ENCODE measurements at regions not wholly inside any gene's neighbourhood (a gene's known extent, or its start where the extent isn't known, plus 50 kb on each side); places are given as distances from the start of the nearest gene placed in this dataset.
"Not testable (repeated sequence)": the region's sequence is repeated elsewhere in the genome, so short reads cannot be mapped to it uniquely, and the experiment has no call there.

DNA sequence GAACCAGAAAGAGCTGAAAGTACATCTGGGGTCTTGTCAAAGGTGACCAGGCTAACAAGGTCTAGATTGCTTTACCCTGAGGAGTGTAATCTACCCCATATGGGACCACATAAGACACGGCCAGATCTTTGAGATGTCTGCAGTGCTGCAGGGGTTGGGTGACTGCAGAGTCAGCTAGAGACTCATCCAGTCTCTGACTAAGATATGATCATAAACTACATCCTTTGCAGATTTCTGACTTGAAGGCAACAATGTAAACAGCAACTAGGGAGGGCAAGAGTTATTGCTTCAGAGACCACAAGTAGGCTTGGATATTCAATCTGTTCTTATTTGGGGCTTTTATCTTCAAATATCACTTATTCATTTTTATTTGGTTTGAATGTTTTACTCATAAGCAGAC, 1080.5 kb upstream of the FOXG1 start:
- DNase-seq = no peak
- Histone ChIP-seq H3K27me3 (no peaks in the 10 kb centered on the region), H3K36me3 (no peaks in the 10 kb centered on the region), H3K4me3 (no peak overlapping the region), H3K9me3 (no peaks in the 10 kb centered on the region)

DNA sequence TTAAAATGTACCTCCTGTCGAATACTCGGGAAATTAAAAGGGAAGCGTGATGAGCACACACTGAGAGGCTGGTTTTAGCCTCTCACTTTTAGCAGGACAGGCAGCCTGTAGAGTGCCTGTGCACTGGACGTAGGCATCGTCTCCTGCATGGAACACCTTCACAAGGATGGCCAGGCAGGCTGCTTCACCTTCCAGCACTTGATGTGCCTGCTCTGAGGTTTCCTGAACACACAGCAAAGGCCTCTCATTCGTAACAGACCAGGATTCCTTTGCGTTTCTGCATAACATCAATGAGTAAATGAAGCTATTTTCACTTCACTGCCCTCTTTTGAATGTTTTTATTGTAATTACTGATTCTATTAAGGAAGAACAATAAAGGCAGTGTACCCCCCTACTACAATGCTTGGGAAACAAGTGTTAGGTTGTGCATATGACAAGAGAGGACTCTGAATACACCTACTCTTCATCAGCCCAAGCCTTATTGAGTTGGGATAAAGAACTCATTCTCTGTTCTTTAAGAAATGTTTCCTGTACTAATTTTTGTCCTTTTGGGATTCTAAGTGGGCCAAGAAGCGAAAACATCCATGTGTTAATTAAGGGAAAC, 1077.6 kb upstream of the FOXG1 start:
- DNase-seq = no peak
- Histone ChIP-seq H3K36me3 (no peaks in the 10 kb centered on the region), H3K9me3 (no peaks in the 10 kb centered on the region), H3K27me3 (no peaks in the 10 kb centered on the region), H3K4me3 (no peak overlapping the region)

DNA sequence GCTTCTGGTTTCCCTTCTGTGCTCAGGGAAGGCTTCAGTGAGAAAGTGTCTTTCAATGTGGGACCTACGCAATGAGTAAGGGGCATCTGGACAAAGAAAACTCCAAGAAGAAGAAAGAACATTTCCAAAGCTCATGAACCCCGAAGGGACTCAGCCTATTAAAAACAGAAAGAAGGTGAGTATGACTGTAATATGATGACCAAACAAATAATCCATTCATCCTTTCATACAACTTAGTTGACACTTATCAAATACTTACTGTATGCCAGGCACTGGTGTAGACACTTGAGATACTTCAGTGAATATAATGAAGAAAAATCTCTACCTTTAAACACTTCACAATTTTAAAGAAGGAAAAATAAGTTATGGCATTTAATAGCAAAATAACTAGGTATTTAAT, 1054.2 kb upstream of the FOXG1 start:
- DNase-seq = no peak
- H3K4me3 ChIP-seq = no peak overlapping the region

DNA sequence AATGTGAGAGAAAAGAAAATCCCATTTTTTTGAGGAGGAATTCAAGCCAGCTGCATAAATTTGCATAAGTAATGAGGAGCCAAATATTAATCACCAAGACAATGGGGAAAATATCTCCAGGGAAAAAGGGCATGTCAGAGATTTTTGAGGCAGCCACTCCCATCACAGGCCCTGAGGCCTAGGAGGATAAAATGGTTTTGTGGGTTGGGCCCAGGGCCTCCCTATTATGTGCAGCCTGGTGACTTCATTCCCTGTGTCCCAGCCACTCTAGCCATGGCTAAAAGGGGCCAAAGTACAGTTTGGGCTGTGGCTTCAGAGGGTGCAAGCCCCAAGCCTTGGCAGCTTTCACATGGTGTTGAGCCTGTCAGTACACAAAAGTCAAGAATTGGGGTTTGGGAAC, 1051.0 kb upstream of the FOXG1 start:
- Histone ChIP-seq H3K27me3 (no peaks in the 10 kb centered on the region), H3K4me3 (no peak overlapping the region), H3K36me3 (no peaks in the 10 kb centered on the region), H3K9me3 (no peaks in the 10 kb centered on the region)
- no peak for DNase-seq

More for the DNA sequence above, 1054.2 kb upstream of the FOXG1 start:
- H3K36me3 ChIP-seq = no peaks in the 10 kb centered on the region
- H3K9me3 ChIP-seq = no peaks in the 10 kb centered on the region
- H3K27me3 ChIP-seq = no peaks in the 10 kb centered on the region

DNA sequence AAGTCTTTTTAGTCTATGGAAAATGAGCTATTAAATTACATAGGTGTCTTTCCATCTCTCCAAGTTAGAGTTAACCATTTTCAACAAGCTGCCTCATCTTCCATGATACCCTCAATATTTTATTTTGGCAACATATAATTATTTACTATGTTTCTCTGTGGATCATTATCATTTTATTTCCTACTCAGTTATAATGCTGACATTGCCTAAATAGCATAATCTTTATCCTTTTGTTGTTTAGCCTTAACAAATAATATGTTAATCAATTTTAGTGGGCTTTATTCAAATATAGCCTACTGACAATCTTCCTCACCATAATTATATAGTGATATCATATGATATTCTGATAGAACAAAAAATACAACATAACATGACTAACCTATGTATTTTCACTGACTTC, 1044.8 kb upstream of the FOXG1 start:
- Histone ChIP-seq H3K9me3 (no peaks in the 10 kb centered on the region), H3K4me3 (no peak overlapping the region), H3K27me3 (no peaks in the 10 kb centered on the region), H3K36me3 (no peaks in the 10 kb centered on the region)
- DNase-seq = no peak

DNA sequence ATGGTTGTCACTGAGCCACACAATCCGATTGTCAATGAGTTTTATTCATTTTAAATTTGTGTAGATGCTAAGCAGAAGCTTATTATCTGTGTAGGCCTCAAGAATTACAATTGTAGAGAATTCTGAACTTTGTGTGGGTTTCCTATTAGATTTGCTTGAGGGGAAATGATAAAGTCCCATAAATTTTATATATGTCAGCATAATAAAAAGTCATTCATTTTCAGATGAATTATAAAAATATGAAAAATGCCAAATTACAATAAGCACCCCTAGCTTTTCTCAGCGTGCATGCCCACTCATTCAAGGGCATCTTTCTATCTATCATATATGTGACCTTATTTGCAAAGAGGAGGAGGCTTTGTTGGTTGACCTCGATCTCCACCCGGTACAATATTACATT, 1041.1 kb upstream of the FOXG1 start:
- DNase-seq = no peak
- Histone ChIP-seq H3K27me3 (no peaks in the 10 kb centered on the region), H3K9me3 (no peaks in the 10 kb centered on the region), H3K36me3 (no peaks in the 10 kb centered on the region), H3K4me3 (no peak overlapping the region)

DNA sequence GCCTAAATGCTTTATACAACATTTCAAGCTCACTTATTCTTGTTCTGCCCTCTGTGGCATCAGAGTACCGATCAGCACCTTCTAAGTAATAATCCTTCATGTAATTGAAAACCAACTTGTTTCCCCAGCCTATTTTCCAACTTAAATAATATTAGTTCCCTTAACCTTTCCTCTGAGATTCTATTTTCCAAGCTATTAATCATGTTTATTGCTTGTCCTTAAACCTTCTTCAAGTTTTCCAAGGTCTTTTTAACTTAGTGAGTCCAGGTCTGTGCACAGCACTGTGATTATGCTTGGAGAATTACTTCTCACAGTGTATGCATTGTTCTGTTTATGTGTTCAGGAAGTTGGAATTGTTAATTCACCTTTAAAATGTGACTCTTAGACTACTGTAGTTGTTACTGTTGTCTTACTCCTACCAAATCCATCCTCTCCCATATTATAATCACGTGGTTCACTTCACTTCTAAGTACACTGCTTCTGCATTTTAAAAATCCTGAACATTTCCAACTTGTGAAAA, 1039.3 kb upstream of the FOXG1 start:
- no peak for DNase-seq
- H3K36me3 ChIP-seq = no peaks in the 10 kb centered on the region
- no peaks in the 10 kb centered on the region for H3K27me3 ChIP-seq
- no peak overlapping the region for H3K4me3 ChIP-seq
- no peaks in the 10 kb centered on the region for H3K9me3 ChIP-seq

DNA sequence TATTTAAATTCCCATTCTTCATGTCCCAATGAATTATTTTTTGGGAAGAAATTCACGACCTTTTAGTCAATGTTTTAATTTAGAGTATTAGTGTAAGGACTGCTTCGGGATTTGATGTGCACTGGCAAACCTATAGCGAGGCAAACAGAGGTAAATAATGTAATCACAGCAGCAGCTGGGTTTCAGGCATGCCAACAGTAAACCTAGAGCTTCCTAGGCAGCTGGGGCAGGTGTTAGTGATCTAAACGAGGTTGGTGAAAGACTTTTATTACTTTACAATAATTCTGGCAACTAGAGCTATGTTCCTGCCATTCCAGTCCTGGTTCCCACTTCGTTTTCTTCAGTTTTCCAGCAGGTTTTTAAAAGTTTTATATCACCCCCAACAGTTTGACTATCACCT, 1036.4 kb upstream of the FOXG1 start:
- H3K4me3 ChIP-seq = no peak overlapping the region
- no peaks in the 10 kb centered on the region for H3K36me3 ChIP-seq
- H3K9me3 ChIP-seq = no peaks in the 10 kb centered on the region
- no peak for DNase-seq
- no peaks in the 10 kb centered on the region for H3K27me3 ChIP-seq

DNA sequence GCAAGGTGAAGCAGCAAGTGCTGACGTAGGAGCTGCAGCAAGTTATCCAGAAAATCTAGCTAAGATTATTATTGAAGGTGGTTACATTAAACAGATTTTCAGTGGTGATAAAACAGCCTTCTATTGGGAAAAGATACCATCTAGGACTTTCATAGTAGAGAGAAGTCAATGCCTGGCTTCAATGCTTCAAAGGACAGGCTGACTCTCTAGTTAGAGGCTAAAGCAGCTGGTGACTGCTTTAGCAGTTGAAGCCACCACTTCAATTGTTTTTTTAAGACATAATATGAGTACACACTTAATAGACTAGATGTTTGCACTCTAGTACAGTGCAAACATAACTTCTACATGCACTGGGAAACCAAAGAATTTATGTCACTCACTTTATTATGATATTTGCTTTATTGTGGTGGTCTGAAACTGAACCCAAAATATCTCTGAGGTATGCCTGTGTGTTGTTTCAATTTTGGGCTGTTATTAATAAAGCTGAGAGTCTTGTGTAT, 1026.9 kb upstream of the FOXG1 start:
- Histone ChIP-seq H3K36me3 (no peaks in the 10 kb centered on the region), H3K27me3 (no peaks in the 10 kb centered on the region), H3K9me3 (no peaks in the 10 kb centered on the region), H3K4me3 (no peak overlapping the region)
- no peak for DNase-seq

DNA sequence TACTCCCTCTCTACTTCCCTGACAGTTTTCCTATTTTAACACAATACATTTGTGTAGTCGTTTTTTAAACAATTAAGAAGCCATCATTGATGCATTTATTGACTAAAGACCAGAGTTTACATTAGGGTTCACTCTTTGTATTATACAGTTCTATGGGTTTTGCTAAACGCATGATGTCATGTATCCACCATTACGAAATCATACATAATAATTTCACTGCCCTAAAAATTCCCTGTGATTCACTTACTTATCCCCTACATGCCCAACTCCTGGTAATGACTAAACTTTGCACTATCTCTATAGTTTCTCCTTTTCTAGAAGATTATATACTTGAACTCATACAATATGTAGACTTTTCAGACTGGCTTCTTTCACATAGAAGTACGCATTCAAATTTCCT, 1016.5 kb upstream of the FOXG1 start:
- no peaks in the 10 kb centered on the region for H3K27me3 ChIP-seq
- H3K36me3 ChIP-seq = no peaks in the 10 kb centered on the region
- DNase-seq = no peak
- H3K9me3 ChIP-seq = no peaks in the 10 kb centered on the region
- H3K4me3 ChIP-seq = no peak overlapping the region

DNA sequence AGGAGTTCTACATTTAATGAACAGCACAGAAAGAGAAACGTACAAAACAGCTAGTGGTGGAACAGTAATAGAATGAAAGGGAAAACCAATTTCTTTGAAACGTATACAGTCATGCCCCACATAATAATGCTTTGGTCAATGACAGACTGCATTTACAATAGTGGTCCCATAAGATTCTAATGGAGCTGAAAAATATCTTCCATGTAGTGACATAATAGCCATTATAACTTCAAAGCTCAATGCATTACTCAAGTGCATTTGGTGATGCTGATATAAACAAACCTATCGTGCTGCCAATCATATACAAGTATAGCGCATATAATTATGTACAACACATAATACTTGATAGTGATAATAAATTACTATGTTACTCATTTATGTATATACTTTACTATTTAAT, 1008.9 kb upstream of the FOXG1 start:
- not testable (repeated sequence) for H3K36me3 ChIP-seq, H3K27me3 ChIP-seq, H3K9me3 ChIP-seq, H3K4me3 ChIP-seq, DNase-seq

DNA sequence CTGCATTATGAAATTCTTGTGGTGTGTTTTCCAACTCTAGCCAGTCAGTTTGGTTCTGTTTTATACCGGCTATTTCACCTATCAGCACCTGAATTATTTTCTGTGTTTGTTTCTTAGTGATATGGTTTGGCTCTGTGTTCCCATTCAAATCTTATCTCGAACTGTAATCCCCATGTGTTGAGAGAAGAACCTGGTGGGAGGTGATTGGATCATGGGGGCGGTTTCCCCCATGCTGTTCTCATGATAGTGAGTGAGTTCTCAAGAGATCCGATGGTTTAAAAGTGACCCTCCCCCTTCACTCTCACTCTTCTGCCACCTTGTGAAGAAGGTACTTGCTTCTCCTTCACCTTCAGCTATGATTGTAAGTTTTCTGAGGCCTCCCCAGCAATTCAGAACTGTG, 1006.2 kb upstream of the FOXG1 start:
- not testable (repeated sequence) for H3K27me3 ChIP-seq, H3K4me3 ChIP-seq, H3K9me3 ChIP-seq, DNase-seq, H3K36me3 ChIP-seq

DNA sequence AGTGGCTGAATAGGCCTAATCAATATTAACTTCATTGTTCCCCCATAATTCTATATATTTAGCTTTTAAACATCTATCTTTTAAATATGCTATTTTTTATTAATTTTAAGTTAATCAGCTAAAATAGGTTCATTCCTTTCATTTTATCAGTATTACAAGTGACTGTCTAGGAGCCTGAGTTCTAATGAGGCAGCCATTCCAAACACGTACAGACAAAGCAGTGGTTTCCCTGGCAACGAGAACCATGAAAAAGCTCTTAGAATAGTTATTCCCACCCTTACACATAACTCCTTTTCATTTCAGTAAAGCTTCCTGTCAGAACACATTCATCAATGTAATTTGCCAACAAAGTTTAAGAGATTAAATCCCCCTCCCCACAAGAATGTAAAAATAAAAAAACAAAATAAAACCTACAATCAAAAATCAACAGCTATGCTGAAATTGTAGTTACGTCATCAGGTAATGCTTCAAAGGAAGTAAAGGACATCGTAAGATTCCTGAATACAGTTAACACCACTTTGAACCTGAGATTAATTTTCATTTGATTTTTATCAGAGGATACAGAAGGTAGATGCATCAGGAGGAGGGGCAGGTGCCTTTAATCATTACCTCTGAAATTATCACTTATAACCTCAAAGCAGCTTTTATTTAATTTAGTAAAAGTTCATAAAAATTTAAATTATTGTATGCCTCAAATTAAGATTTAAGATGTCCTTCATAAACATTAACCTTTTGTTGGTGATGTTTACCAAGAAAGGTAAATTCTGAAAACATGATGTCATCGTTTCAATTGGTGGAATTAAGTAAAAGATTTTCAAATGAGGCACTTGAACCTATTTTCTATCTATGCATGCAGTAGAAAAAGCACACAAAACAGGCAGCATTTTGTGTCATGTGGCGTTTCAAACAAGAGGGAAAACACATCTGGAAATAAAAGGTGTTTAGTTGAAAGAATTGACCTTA, 967.2 kb upstream of the FOXG1 start:
- DNase-seq, H3K27me3 ChIP-seq, H3K9me3 ChIP-seq, H3K4me3 ChIP-seq, H3K36me3 ChIP-seq: not testable (repeated sequence)

DNA sequence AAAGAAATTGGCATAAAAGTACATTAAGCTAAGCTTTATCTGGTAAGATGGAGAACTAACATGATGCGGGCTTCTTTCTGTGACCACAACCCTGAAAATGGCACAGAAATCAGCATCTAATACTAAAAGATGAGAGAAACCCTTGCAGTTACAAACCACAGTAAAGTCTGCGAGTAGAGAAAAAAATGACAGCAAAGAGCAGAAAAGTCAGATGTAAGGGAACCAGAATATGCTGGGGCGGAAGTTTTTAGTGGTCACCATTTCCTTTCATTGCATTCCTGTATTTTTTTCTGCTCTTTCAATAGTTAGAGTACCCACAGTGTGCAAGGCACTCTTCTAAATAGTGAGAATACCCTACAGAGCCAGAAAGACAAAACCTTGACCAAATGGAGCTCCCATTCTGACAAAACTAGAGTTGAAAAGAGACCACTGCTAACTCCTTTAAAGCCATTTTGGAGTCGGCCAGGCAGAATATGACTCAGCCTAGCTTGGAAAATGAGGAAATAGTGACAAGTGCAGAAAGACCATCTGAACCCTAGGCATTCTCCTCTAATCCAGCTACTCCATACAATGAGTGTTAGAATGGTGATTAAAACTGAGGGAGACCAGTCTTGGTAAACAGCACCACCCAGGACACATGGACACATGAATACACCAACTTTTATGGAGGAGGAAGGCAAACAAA, 948.7 kb upstream of the FOXG1 start:
- not testable (repeated sequence) for H3K9me3 ChIP-seq, H3K36me3 ChIP-seq, H3K4me3 ChIP-seq, H3K27me3 ChIP-seq, DNase-seq

DNA sequence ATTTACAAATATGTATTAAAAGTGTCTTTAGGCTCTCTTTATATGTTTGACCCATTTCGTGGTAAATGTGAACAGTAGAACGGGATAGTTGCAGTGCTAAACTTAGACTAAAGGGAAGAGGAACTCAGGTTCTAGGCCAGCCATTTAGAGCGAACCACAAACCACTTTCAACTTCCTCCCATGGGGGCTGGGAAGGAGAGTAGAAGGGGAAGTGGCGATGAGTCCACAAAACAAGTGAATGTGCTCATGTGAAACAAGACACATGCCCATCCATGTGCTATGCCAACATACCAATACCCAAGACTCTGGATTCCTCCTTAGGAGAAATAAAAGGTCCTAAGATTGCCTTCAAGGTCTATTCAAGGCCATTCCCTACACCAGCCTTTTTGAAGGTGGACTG, 940.4 kb upstream of the FOXG1 start:
- not testable (repeated sequence) for H3K36me3 ChIP-seq, H3K4me3 ChIP-seq, DNase-seq, H3K27me3 ChIP-seq, H3K9me3 ChIP-seq

DNA sequence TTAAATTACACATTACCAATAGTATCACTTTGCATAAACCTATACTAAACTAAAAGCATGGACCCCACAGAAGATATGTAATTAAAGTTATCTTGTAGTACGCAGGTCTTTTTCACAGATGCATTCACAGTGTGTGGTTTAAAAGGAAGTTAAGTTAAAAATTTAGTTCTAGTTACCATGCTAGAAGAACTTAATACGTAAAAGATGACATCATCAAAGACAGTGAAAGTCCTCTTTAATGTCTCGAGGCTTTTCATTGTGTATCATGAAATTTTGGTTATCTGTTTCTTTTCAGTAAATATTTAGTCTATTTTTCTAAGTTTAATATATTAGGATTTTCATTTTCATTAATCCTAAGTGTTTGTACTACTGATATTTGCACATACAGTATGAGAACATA, 934.6 kb upstream of the FOXG1 start:
- not testable (repeated sequence) for H3K36me3 ChIP-seq, H3K4me3 ChIP-seq, H3K9me3 ChIP-seq, DNase-seq, H3K27me3 ChIP-seq

DNA sequence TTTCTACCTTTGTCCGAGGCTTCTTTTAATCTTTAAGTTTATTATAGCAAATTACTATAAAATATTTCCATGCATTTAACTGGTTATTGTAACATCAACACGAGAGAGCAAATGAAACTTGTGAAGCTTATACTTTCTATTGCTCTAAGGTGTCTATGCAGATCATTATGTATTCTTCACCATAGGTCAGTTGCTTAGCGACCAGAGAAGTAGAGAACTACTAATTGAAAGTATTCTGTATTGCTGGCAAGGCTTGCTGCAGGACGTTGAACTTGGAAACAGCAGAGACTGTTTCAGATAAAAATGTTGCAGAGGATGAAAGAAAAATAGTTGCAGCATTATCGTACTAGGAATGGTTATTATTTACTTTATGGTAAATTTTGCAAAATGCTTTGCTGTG, 933.6 kb upstream of the FOXG1 start:
- not testable (repeated sequence) for H3K9me3 ChIP-seq, H3K36me3 ChIP-seq, H3K4me3 ChIP-seq, H3K27me3 ChIP-seq, DNase-seq

Measured in MG63 (cell line).